Progenitor cell of endocrine pancreas (in vitro differentiated cells): ENCODE measurements at regions not wholly inside any gene's neighbourhood (a gene's known extent, or its start where the extent isn't known, plus 50 kb on each side); places are given as distances from the start of the nearest gene placed in this dataset.

Experiments used
- DNase-seq: peaks from one replicate; pipeline ENCODE4 v3.0.0; 2021; ENCODE audit warnings: low spot score; ENCODE audit not compliant: unreplicated experiment
- H3K27ac Mint-ChIP-seq: 2 replicates; pipeline ENCODE4 v1.8.0; 2021; ENCODE audit warnings: mild to moderate bottlenecking, moderate library complexity, mixed read lengths
- H3K27me3 Mint-ChIP-seq: 2 replicates; pipeline ENCODE4 v1.8.0; 2021; ENCODE audit warnings: mixed read lengths
- H3K36me3 Mint-ChIP-seq: 2 replicates; pipeline ENCODE4 v1.8.0; 2022; ENCODE audit warnings: mixed read lengths; ENCODE audit not compliant: insufficient read depth
- H3K4me1 Mint-ChIP-seq: 2 replicates; pipeline ENCODE4 v1.8.0; 2021; ENCODE audit warnings: low read depth, mixed read lengths
- H3K4me3 Mint-ChIP-seq: 2 replicates; pipeline ENCODE4 v1.8.0; 2021; ENCODE audit warnings: low read depth, mild to moderate bottlenecking, moderate library complexity, mixed read lengths
- H3K9me3 Mint-ChIP-seq: 2 replicates; pipeline ENCODE4 v1.8.0; 2021; ENCODE audit warnings: low read depth, mixed read lengths
- TF ChIP-seq, protein P1 (sequence below): fragments of 200-600 bp; sonication (generic); IDR thresholded peaks from one replicate; pipeline ENCODE4 v1.5.0; 2021; ENCODE audit warnings: antibody characterized with exemption, mild to moderate bottlenecking; ENCODE audit not compliant: unreplicated experiment

DNA sequence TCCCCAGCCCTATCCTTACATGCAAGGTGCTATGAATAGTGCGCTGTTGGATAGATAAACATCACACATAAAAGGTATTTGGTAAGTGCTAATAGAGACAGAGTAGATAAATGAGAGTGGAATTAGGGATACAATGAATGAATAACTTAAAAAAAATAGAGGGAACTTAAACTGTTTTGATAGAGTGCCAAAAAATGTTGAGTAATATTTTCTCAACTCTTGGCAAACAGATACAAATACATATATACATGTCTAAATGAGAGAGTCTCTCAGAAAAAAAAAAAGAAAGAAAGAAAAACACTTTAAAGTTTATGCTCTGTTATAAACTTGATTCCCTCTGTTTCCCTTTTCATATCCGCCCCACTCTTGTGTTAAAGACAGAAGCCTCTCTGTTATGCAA lies 667.4 kb downstream of the ROBO2 start:
- H3K27me3 Mint-ChIP-seq, result no peaks in the 10 kb centered on the region
- H3K27ac Mint-ChIP-seq, result no peak overlapping the region
- peaks cover 4% of the 10 kb centered on the region for H3K4me1 Mint-ChIP-seq
- TF ChIP-seq, protein P1, sequence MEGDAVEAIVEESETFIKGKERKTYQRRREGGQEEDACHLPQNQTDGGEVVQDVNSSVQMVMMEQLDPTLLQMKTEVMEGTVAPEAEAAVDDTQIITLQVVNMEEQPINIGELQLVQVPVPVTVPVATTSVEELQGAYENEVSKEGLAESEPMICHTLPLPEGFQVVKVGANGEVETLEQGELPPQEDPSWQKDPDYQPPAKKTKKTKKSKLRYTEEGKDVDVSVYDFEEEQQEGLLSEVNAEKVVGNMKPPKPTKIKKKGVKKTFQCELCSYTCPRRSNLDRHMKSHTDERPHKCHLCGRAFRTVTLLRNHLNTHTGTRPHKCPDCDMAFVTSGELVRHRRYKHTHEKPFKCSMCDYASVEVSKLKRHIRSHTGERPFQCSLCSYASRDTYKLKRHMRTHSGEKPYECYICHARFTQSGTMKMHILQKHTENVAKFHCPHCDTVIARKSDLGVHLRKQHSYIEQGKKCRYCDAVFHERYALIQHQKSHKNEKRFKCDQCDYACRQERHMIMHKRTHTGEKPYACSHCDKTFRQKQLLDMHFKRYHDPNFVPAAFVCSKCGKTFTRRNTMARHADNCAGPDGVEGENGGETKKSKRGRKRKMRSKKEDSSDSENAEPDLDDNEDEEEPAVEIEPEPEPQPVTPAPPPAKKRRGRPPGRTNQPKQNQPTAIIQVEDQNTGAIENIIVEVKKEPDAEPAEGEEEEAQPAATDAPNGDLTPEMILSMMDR, result no peak
- H3K4me3 Mint-ChIP-seq, result no peak overlapping the region
- DNase-seq, result no peak
- no peaks in the 10 kb centered on the region for H3K36me3 Mint-ChIP-seq
- H3K9me3 Mint-ChIP-seq, result no peaks in the 10 kb centered on the region

DNA sequence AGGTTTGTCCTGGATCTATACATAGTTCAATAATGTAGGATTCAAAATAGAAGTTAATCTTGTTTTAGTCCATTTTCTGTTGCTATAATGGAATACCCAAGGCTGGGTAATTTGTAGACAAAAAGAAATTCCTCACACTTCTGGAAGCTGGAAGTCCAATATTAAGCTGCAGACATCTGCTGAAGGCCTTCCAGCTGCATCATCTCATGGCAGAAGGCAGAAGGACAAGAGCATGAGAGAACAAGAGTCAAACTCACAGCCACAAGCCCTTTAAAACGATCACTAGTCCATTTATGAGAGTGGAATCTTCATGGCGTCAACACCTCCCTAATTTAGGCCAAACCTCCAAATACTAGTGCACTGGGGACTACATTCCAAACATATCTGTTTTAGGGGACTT lies 669.3 kb downstream of the ROBO2 start:
- DNase-seq, result no peak
- TF ChIP-seq, protein P1, result no peak
- Mint-ChIP-seq H3K27me3 (no peaks in the 10 kb centered on the region), H3K36me3 (no peaks in the 10 kb centered on the region), H3K4me1 (peaks cover 4% of the 10 kb centered on the region), H3K4me3 (no peak overlapping the region), H3K27ac (no peak overlapping the region), H3K9me3 (no peaks in the 10 kb centered on the region)

DNA sequence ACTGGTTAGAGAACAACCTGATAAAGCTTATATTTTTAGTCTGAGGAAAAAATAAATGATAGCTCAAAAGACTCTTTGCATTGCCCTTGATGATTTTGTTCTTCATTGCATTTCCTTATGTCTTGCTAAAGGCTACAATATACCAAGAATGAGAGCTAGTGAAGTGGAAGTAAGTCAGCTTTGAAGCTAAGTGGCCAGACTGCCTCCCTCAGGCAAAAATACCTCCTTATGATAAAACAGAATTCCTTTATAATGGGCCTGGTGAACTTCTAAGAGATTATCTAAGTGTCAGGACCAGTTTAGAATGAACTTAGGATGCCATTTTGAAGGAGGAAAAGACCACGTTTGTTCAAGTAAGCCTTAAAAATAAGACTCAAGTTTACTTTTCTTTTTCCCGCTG lies 678.4 kb downstream of the ROBO2 start:
- H3K9me3 Mint-ChIP-seq, result no peaks in the 10 kb centered on the region
- no peaks in the 10 kb centered on the region for H3K27me3 Mint-ChIP-seq
- no peak for DNase-seq
- no peak overlapping the region for H3K4me3 Mint-ChIP-seq
- no peaks in the 10 kb centered on the region for H3K36me3 Mint-ChIP-seq
- H3K4me1 Mint-ChIP-seq, result peaks cover 5% of the 10 kb centered on the region
- no peak overlapping the region for H3K27ac Mint-ChIP-seq
- TF ChIP-seq, protein P1, result no peak

DNA sequence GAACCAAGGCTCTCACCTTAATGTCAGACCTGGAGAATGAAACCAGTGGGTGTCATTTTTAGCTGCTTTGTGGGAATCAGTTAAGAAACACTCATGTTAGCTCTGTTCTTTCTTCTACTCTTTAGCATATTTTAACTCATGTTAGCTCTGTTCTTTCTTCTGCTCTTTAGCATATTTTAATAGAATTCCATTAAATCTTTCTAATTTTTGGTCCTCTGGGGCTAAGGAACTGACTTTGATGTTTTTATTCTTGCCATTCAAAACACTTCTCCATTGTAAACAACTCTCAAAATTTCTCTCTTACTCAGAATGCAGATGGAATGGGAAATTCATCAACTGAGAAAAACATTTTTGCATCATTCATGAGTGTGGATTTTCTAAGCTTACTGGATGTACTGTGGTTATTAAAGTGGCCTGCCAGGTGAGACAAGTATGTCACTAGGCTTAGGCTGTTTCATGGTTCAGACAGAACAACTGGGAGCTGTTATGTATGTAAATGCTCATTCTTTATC lies 680.6 kb downstream of the ROBO2 start:
- TF ChIP-seq, protein P1, result no peak
- DNase-seq, result no peak
- Mint-ChIP-seq H3K36me3 (no peaks in the 10 kb centered on the region), H3K4me1 (peaks cover 2% of the 10 kb centered on the region), H3K4me3 (no peak overlapping the region), H3K27me3 (no peaks in the 10 kb centered on the region), H3K9me3 (no peaks in the 10 kb centered on the region), H3K27ac (no peak overlapping the region)

DNA sequence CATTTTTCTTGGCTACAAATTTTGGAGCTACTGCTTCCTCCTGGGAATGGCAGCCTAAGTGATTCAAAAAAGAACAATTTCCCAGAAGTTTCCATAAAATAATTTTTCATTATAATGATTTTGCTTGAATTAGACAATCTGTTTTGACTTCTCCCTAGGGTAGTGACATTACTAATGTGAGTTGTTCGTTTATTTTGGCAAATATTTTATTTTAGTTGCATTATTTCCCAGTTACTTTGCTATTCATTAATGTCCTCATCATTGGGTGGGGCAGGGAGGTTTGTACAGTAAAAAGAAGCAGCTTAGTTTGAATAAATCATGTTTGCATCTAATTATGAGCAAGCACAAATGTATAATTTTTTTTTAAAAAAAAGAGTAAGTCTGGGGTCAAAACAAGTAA lies 686.6 kb downstream of the ROBO2 start:
- no peaks in the 10 kb centered on the region for H3K36me3 Mint-ChIP-seq

More for the DNA sequence above, 686.6 kb downstream of the ROBO2 start:
- Mint-ChIP-seq H3K27me3 (no peaks in the 10 kb centered on the region), H3K9me3 (no peaks in the 10 kb centered on the region), H3K27ac (no peak overlapping the region), H3K4me1 (no peaks in the 10 kb centered on the region), H3K4me3 (no peak overlapping the region)
- DNase-seq, result no peak
- TF ChIP-seq, protein P1, result no peak
